GM23338 (cell line): ENCODE measurements at regions not wholly inside any gene's neighbourhood (a gene's known extent, or its start where the extent isn't known, plus 50 kb on each side); places are given as distances from the start of the nearest gene placed in this dataset.

Experiments
- ATAC-seq: fragments of 200-7000 bp; cut with Tn5 transposase; 3 replicates; pipeline ENCODE4 v1.9.1; 2020
- DNase-seq: peaks from one replicate; pipeline ENCODE4 v3.0.0-alpha.2; 2015; ENCODE audit warnings: low spot score
- H2AFZ ChIP-seq: fragments of 200-600 bp; sonication (generic); 2 replicates; pipeline ENCODE4 v1.8.0; 2016; ENCODE audit warnings: antibody characterized with exemption, mild to moderate bottlenecking, moderate library complexity
- H3F3A ChIP-seq: fragments of 200-600 bp; sonication (generic); replicated peaks from 2 replicates; pipeline ENCODE4 v1.8.0; 2017; ENCODE audit warnings: antibody characterized with exemption, mixed run types, low read depth
- H3K27ac ChIP-seq: fragments of 200-600 bp; sonication (generic); 2 replicates; pipeline ENCODE4 v1.6.1; 2016; ENCODE audit warnings: low read depth
- H3K27me3 ChIP-seq: fragments of 200-600 bp; sonication (generic); 2 replicates; pipeline ENCODE4 v1.8.0; 2016; ENCODE audit warnings: mild to moderate bottlenecking, mixed run types, moderate library complexity; ENCODE audit not compliant: insufficient read depth
- H3K36me3 ChIP-seq: fragments of 200-600 bp; sonication (generic); 2 replicates; pipeline ENCODE4 v1.8.0; 2016; ENCODE audit warnings: mild to moderate bottlenecking; ENCODE audit not compliant: insufficient read depth
- H3K4me1 ChIP-seq: fragments of 200-600 bp; sonication (generic); 2 replicates; pipeline ENCODE4 v1.8.0; 2016; ENCODE audit warnings: mild to moderate bottlenecking, moderate library complexity; ENCODE audit not compliant: insufficient read depth
- H3K4me2 ChIP-seq: fragments of 200-600 bp; sonication (generic); 2 replicates; pipeline ENCODE4 v1.7.1; 2017; ENCODE audit warnings: mixed run types
- H3K4me3 ChIP-seq: fragments of 200-600 bp; sonication (generic); 2 replicates; pipeline ENCODE4 v1.6.1; 2016; ENCODE audit warnings: mixed run types
- H3K79me2 ChIP-seq: fragments of 200-600 bp; sonication (generic); replicated peaks from 2 replicates; pipeline ENCODE4 v1.8.0; 2017; ENCODE audit warnings: mild to moderate bottlenecking; ENCODE audit not compliant: insufficient read depth
- H3K9me2 ChIP-seq: fragments of 200-600 bp; sonication (generic); 2 replicates; pipeline ENCODE4 v1.8.0; 2017; ENCODE audit not compliant: insufficient read depth
- H4K20me1 ChIP-seq: fragments of 200-600 bp; sonication (generic); replicated peaks from 2 replicates; pipeline ENCODE4 v1.8.0; 2017; ENCODE audit warnings: mild to moderate bottlenecking; ENCODE audit not compliant: insufficient read depth
- H3K27ac Mint-ChIP-seq: 2 replicates; pipeline ENCODE4 v1.8.0; 2020; ENCODE audit warnings: inconsistent platforms, mild to moderate bottlenecking, moderate library complexity, mixed read lengths
- H3K27me3 Mint-ChIP-seq: 3 replicates; pipeline ENCODE4 v1.8.0; 2022; ENCODE audit warnings: low read depth, mild to moderate bottlenecking, moderate library complexity, mixed read lengths, inconsistent platforms; ENCODE audit not compliant: insufficient read depth, poor library complexity
- H3K36me3 Mint-ChIP-seq: 3 replicates; pipeline ENCODE4 v1.8.0; 2021; ENCODE audit warnings: low read depth, mild to moderate bottlenecking, inconsistent platforms, moderate library complexity, mixed read lengths
- H3K4me1 Mint-ChIP-seq: 3 replicates; pipeline ENCODE4 v1.8.0; 2020; ENCODE audit warnings: mild to moderate bottlenecking, inconsistent platforms, mixed read lengths
- H3K4me3 Mint-ChIP-seq: 3 replicates; pipeline ENCODE4 v1.8.0; 2021; ENCODE audit warnings: moderate library complexity, mild to moderate bottlenecking, inconsistent platforms, mixed read lengths
- H3K9me3 Mint-ChIP-seq: 3 replicates; pipeline ENCODE4 v1.8.0; 2020; ENCODE audit warnings: moderate library complexity, mild to moderate bottlenecking, inconsistent platforms, mixed read lengths
- CTCF ChIP-seq, 2 experiments: fragments of 200-600 bp in 1 of 2; sonication (generic) in 1 of 2; conservative IDR thresholded peaks; 2 replicates each; pipeline versions ENCODE4 v1.5.1 to v1.6.1; 2016 to 2017; ENCODE audit warnings: antibody characterized with exemption in 2 of 2, low read depth in 2 of 2, mild to moderate bottlenecking in 2 of 2, moderate library complexity in 1 of 2
- ETS1 ChIP-seq: IDR thresholded peaks from 2 replicates; pipeline ENCODE4 v1.6.1; 2016; ENCODE audit warnings: antibody characterized with exemption
- EZH2 ChIP-seq: fragments of 200-600 bp; sonication (generic); IDR thresholded peaks from one replicate; pipeline ENCODE4 v1.8.0; 2017; ENCODE audit warnings: antibody characterized with exemption, mild to moderate bottlenecking, low read depth; ENCODE audit not compliant: unreplicated experiment
- EZH2phosphoT487 ChIP-seq: fragments of 200-600 bp; sonication (generic); IDR thresholded peaks from one replicate; pipeline ENCODE4 v1.8.1; 2018; ENCODE audit warnings: antibody characterized with exemption; ENCODE audit not compliant: unreplicated experiment
- JUNB ChIP-seq: IDR thresholded peaks from one replicate; pipeline ENCODE4 v1.6.1; 2016; ENCODE audit warnings: antibody characterized with exemption; ENCODE audit not compliant: unreplicated experiment
- NANOG ChIP-seq: IDR thresholded peaks from 2 replicates; pipeline ENCODE4 v1.6.1; 2016; ENCODE audit warnings: antibody characterized with exemption, borderline replicate concordance
- POLR2AphosphoS5 ChIP-seq: IDR thresholded peaks from 2 replicates; pipeline ENCODE4 v1.6.1; 2016; ENCODE audit warnings: antibody characterized with exemption, low read depth
- STAT1 ChIP-seq: IDR thresholded peaks from one replicate; pipeline ENCODE4 v1.6.1; 2016; ENCODE audit warnings: antibody characterized with exemption; ENCODE audit not compliant: unreplicated experiment
- ZNF114 ChIP-seq: fragments of 250-450 bp; sonication (Bioruptor Pico); IDR thresholded peaks from 2 replicates; pipeline ENCODE4 v1.5.0; 2020; ENCODE audit warnings: mild to moderate bottlenecking, moderate library complexity
- ZNF331 ChIP-seq: fragments of 250-450 bp; sonication (Bioruptor Pico); IDR thresholded peaks from 2 replicates; pipeline ENCODE4 v1.5.0; 2020; ENCODE audit warnings: low read depth, mild to moderate bottlenecking, moderate library complexity
- ZNF462 ChIP-seq: fragments of 250-450 bp; sonication (Bioruptor Pico); IDR thresholded peaks from 2 replicates; pipeline ENCODE4 v1.5.0; 2020; ENCODE audit warnings: mild to moderate bottlenecking, moderate library complexity

GRCh38 chr18:26771524-26771923, 94.0 kb downstream of the AQP4 start:
- no peaks in the 10 kb centered on the region for H3K4me1 ChIP-seq
- DNase-seq (peak; percentile 73), ATAC-seq (peak; percentile 82)
- H4K20me1 ChIP-seq, result no peaks in the 10 kb centered on the region
- H3K79me2 ChIP-seq, result no peaks in the 10 kb centered on the region
- Mint-ChIP-seq H3K36me3 (no peaks in the 10 kb centered on the region), H3K4me3 (no peak overlapping the region), H3K9me3 (no peaks in the 10 kb centered on the region), H3K4me1 (peaks cover 5% of the 10 kb centered on the region; the same call in 2 of the 3 replicates), H3K27ac (no peak overlapping the region), H3K27me3 (no peaks in the 10 kb centered on the region)
- no peaks in the 10 kb centered on the region for H3K9me2 ChIP-seq
- no peak overlapping the region for H3K27ac ChIP-seq
- no peak overlapping the region for H2AFZ ChIP-seq
- H3F3A ChIP-seq, result no peaks in the 10 kb centered on the region
- H3K36me3 ChIP-seq, result no peaks in the 10 kb centered on the region
- no peak overlapping the region for H3K4me3 ChIP-seq
- no peak overlapping the region for H3K4me2 ChIP-seq
- H3K27me3 ChIP-seq, result no peaks in the 10 kb centered on the region
- TF ChIP-seq CTCF (conservative IDR thresholded peaks at IDR 0.05; ENCODE audit: low read depth in 2 of 2) (peak; percentile 65 to 78), JUNB (no peak)

GRCh38 chr18:26768385-26768784, 97.1 kb downstream of the AQP4 start:
- no peaks in the 10 kb centered on the region; the same call in 1 of the 2 replicates for H3K9me2 ChIP-seq
- peaks cover 5% of the 10 kb centered on the region; the same call in 1 of the 3 replicates for H3K4me1 Mint-ChIP-seq
- H2AFZ ChIP-seq, result peak overlapping the region; percentile 76; the same call in 1 of the 2 replicates
- H3K27ac Mint-ChIP-seq, result no peak overlapping the region
- H3K4me1 ChIP-seq, result peaks cover 5% of the 10 kb centered on the region; the same call in 1 of the 2 replicates
- H3K4me3 Mint-ChIP-seq, result no peak overlapping the region
- H3K27me3 ChIP-seq, result no peaks in the 10 kb centered on the region
- H3K79me2 ChIP-seq, result no peaks in the 10 kb centered on the region
- H3K4me2 ChIP-seq, result no peak overlapping the region
- no peak for ATAC-seq
- H3K36me3 ChIP-seq, result no peaks in the 10 kb centered on the region
- H3K27me3 Mint-ChIP-seq, result peaks cover 5% of the 10 kb centered on the region
- no peak overlapping the region for H3K27ac ChIP-seq
- no peak for DNase-seq
- no peaks in the 10 kb centered on the region for H3F3A ChIP-seq
- H3K36me3 Mint-ChIP-seq, result no peaks in the 10 kb centered on the region
- no peak overlapping the region for H3K4me3 ChIP-seq
- no peaks in the 10 kb centered on the region for H3K9me3 Mint-ChIP-seq
- H4K20me1 ChIP-seq, result no peaks in the 10 kb centered on the region
- TF ChIP-seq EZH2phosphoT487, result no peak
- no peak for TF ChIP-seq POLR2AphosphoS5
- no peak for TF ChIP-seq JUNB
- TF ChIP-seq CTCF (conservative IDR thresholded peaks at IDR 0.05; ENCODE audit: low read depth in 2 of 2), result no peak
- no peak for TF ChIP-seq ZNF114 (CRISPR knock-in tag)
- no peak for TF ChIP-seq EZH2
- TF ChIP-seq STAT1, result no peak
- TF ChIP-seq ZNF331, result no peak
- no peak for TF ChIP-seq ZNF462
- no peak for TF ChIP-seq NANOG
- TF ChIP-seq ETS1, result no peak
